Fibroblast of skin of back (primary cell): ENCODE measurements at regions not wholly inside any gene's neighbourhood (a gene's known extent, or its start where the extent isn't known, plus 50 kb on each side); places are given as distances from the start of the nearest gene placed in this dataset.

Experiments used
- DNase-seq: peaks from one replicate; pipeline ENCODE4 v3.0.0-alpha.2; 2013

DNA sequence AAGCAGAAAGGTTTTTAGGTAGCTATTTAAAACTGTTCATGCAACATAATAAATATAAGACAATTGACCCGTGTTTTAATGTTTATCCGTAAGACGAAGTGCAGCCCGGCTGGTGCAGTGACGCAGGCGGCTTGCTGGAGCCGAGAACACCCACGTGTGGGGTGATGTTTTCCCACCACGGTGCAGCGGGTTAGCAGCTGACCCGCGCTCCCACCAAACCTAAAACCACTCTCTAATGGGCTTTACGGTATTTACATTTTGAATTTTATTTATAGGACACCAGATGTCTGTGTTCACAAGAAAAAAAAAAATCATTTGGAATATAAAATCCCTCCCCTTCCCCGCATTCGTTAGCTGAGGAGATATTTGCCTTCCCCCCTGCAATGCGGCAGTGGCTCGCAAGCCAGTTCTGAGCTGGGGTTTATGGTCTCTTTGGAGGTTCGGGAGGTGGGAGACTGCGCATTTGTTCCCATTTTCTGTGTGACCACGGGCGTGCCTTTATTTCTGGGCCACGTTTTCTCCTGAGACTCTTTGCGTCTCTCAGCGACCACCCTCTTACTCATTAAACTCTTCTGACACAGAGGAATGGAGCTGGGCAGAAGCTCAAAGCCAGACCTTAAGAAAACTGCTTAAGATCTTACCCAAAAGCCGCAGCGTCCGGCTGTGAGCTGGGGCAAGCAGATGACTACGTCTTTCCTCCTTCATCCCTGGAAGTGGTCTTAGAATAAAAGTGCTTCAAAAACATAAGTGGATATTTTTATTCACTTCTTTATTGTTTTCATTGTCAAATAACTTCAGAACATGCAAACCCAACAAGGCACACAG is 301.1 kb downstream of the IRF8 start:
- no peak for DNase-seq

DNA sequence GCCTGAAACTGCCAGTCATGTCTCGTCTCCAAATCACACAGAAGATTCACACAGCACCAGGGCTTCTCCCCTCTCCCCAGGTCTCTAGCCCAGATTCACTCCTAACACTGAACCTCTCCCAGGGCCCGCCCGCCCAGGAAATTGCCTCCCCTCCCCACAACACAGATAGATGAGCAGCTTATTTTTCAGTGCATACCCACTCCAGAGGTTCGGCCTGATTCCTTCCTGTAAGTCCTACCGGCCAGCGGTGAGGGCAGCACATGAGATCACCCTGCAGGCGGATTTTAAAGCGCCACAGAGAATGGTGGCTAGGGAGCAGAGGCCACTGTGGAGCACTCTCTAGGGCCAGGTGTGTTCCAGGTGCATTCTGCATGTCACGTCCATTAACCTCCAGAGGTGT is 301.8 kb downstream of the IRF8 start:
- DNase-seq: no peak

DNA sequence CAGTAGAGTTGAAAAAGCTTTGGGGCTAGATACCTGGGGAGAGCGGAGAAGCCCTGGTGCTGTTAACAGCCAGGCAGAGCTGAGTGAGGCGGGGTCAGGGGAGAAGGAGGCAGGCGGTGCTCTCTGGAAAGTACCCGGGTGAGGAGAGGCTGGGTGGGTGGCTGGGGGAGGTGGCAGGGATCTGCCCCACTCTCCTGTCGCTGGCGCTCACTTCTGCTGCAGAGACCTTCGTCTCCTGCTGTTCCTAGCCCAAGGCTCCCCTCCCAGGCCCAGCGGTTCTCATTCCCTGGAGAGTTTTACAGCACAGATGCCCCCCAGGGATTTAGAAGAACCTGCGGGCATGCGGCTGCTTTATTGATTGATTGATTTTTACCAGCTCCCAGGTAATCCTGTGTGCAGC is 302.8 kb downstream of the IRF8 start:
- DNase-seq: no peak

DNA sequence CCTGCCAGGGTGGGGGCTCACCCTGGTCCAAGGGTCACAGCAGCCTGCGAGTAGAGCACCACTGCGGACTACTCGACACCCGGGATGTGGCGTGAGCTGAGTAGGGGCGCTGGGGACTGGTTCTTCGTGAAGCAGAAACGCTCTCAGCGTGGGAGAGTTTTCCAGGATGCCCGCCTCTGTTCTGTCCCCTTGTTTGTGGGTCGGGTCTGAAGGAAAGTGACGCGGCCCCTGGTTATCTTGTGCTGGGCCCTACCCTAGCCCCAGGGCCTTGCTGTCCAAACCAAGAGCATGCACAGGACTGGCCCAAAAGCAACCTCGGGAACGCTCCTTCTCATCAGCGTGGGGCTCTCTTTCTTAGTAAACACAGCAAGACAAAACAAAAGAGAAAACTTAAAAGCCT is 303.3 kb downstream of the IRF8 start:
- no peak for DNase-seq

DNA sequence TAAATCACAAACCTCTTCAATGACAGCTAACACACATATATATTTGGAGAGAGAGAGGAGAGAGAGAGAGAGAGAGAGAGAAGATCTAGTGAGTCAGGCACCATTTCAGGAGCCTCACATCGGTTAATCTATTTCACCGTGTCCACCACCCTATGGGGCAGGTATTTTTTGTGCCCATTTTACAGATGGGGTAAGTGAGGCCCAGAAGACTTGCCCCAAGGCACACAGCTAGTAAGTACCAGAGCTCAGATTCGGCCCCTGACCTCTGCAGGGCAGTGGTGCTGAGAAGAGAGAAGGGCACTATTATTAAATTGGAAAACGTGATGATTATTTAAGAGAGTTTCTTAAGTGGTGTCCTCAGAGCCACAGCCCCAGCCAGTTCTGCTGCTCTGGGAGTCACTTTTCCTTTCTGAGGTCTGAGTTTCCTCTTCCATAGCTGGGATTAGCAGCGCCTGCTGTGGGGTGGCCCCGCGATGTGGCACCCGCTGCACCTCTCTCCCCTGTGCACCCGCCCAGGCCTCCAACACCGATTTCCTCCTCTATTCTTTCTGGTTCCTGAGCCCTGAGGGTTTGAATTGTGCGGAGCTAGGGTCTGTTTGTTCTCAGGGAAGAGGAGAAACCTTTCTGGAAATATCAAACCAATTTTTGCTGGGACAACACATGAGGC is 303.9 kb downstream of the IRF8 start:
- DNase-seq: no peak

DNA sequence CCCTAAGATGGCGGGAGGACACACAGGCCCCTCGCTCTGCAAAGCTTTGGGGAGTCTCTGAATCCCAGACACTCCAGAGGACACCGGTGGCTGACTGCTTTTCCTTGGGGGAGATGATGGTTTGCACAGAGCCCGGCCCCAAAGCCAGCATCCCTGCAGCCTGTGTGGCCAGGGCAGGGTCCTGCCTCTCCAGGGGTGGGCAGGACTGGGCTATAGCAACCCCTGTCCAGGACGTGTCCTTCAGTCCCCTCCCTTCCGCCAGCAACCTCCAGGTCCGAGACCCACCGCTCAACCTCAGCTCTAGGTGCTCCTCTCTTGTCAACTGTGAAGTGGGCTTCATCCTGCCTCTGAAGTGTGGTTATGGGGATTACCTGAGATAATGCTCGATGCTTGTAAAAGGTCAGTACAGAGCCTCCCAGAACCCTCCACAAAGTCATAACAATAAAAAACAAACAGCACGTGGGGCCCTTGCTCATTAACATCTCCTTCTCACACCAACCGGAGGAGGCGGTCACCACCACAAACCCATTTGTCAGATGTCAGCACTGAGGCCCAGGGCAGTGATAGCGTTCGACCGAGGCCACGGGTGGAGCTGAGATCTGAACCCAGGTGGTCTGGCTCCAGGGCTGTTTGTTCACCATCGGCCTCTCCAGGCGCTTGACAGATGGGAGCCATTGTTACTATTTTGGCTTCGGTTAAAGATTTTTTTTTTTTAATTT is 304.8 kb downstream of the IRF8 start:
- DNase-seq: no peak

DNA sequence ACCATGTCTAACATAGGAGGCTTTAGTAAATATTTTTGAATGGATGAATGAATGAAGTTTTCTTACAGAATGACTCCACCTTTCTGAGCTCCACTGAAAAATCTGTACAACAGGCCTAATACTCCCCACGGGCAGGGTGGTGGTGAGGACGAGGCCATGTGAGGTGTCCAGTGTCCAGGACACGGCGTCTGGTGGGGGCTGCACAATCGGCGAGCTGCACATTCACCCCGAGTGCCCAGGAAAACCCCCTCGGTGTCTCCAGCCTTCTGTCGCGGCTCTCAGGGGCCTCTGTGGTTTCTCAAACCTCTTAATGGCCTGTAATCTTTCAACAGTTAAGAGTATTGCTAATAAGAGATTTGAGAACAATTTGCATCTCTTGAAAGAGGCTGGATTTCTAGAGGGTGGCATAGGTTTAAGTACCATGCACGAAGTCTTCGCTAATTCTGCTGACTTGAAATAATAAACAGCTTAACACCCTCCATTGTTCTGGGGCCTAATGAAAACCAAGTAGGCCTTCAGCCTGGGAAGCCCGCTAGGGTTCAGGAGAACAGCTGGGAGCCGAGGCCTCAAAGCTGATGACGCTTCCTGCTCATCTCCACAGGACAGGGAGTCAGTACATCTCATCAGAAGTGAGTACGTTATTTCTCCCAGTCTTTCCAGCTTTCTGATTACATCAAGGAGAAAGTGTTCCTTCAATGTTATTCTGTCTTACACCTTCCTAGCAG is 304.6 kb upstream of the FOXF1 start:
- DNase-seq: no peak

DNA sequence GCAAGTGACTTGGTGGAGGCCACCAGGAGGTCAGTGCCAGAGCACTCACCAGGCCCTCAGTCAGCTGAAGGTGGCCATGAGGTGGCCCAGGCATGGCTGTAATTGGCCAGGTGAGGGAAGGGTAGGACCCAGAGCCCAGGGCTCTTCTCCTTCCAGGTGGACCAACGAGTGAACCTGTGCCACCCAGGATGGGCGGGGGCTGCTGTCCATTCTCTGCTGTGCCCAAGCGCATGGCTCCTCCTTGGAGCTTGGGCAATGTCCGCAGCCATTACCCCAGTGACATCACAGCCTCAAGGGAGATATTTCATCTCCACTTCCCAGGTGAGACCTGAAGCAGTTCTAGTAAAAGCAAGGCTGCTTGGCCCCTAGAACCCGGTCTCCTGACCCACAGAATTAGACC is 303.0 kb upstream of the FOXF1 start:
- no peak for DNase-seq

DNA sequence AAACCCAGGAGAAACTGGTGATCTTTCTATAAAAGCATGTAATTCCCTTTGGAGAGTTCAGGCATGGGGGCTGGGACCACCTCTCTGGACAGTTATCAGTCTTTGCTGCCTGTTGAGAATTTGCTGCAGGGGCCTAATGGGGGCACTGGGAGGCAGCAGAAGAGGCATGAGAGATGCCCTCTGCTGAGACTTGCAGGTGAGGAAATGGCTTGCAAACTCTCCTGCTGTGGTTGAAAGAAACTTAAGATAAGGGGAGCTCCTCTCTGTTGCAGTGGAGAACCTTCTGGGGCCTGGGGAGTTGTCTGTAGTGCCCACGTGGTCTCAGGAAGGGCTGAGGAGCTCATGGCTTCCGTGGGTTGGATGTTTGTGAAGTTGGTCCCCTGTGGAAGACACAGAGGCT is 301.1 kb upstream of the FOXF1 start:
- DNase-seq: no peak

DNA sequence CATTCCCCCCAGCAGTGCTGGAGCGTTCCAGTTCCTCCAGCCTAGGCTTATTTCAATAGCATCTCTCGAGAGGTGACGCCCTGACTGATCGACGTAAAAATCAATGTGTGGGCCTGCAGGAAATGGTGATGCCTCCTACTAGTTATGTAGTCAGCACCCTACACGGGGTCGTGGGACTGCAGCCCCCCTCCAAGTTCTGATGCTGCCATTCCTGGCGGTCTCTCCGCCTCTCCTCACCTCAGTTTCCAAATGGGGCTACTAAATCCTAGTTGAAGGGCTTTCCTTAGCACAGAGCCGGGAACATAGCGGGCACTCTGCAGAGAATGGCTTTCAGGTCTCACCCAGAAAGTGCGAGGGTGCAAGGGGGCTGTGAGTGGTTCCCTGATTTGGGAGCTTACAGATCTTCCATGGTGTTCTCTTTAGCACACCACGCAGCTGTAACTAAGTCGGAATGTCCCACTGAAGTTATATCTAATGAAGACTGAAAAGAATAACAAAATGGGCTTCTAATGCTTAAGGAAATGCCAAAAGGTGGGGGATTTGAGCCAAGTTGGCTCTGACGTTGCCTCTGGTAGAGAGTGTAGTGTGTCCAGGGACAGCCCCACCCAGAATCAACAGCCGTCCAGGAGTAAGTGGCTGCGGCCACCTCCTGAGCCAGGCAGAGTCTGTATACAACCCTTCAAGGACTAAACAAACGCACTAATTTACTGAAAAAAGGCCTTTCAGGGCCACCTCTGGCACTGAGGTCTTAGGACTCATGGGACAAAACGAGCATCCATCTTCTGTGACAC is 299.7 kb upstream of the FOXF1 start:
- no peak for DNase-seq

DNA sequence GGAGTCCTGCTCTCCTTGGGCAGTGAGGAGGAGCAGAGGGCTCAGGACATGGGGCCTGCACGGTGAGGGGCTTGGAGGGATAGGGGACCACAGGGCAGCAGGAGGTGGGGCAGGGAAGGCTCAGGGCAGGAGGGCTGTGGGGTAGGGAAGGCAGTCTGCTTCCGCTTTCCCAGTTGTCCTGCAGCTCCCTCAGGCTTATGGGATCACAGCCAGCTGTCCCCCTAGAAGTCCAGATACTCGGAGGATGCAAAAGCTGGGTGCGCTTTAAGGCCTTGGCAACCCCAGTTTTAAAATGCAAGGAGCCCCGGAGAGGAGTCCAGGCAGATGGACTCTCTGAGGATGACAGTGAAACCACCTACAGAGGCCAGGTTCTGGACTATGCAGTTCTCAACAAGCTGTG is 299.1 kb upstream of the FOXF1 start:
- no peak for DNase-seq

DNA sequence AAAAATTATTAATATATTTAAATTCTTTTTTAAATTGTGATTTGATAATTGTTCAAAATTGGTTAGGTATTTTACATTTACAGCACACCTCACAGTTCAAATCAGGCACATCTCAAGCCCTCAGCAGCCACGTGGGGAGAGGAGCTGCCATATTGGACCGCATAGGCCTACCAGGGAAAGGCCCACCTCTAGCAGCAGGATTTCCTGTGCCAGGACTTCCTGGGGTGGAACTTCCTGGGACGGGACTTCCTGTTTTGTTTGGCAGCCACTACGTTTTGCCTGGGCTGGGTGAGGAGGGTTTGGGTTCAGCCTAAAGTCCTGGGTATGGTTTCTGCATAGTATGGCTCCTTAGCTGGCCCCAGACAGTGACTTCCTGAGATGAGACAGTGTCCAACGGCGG is 298.5 kb upstream of the FOXF1 start:
- no peak for DNase-seq

DNA sequence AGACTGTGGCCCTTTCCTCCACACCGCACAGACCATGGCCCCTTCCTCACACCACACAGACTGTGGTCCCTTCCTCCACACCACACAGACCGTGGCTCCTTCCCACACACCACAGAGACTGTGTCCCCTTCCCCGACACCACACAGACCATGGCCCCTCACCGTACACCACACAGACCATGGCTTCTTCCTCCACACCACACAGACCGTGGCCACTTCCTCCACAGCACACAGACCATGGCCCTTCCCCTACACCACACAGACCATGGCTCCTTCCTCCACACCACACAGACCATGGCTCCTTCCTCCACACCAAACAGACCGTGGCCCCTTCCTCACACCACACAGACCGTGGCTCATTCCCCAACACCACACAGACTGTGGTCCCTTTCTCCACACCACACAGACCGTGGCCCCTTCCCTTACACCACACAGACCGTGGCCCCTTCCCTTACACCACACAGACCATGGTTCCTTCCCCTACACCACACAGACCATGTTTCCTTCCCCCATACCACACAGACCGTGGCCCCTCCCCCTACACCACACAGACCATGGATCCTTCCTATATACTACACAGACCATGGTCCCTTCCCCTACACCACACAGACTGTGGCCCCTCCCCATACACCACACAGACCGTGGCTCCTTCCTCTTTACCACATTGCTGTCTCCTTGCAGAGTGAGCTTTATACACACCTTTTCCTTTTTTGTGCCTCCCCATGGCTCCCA is 297.5 kb upstream of the FOXF1 start:
- no peak for DNase-seq

DNA sequence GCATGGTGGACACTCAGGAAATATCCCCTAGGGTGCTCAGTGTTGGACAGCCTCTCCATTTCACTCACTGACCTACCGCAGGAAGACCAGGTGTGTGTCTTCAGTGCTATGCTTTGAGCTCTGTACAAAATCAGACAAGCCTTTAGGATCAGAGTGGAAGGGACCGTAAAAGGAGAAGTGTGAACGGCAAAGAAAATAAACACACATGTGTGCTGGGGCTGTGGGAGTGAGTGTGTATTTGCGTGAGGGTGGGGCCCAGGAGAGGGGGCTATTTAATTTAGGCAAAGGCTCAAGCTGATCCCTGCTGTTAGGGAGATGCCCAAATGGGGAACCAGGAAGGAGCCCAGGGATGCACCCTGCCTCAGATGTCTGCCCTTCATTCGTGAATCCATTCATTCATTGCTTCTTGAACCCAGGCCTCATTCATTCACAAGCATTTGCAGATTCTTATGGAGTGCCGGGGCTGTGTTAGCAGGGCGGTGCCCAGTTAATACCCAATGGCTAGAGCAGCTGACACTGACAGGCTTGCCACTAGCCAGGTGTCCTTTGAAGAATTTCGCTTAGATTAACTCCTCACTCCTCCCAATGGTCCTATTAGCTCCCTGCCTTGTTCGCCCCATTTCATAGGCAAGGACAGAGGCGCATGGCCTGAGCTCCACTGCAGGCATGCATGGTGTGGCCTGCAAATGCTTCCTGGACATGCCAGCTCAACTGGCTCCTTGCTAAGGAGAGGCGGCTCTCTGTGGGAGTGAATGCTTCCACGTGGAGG is 296.7 kb upstream of the FOXF1 start:
- no peak for DNase-seq

DNA sequence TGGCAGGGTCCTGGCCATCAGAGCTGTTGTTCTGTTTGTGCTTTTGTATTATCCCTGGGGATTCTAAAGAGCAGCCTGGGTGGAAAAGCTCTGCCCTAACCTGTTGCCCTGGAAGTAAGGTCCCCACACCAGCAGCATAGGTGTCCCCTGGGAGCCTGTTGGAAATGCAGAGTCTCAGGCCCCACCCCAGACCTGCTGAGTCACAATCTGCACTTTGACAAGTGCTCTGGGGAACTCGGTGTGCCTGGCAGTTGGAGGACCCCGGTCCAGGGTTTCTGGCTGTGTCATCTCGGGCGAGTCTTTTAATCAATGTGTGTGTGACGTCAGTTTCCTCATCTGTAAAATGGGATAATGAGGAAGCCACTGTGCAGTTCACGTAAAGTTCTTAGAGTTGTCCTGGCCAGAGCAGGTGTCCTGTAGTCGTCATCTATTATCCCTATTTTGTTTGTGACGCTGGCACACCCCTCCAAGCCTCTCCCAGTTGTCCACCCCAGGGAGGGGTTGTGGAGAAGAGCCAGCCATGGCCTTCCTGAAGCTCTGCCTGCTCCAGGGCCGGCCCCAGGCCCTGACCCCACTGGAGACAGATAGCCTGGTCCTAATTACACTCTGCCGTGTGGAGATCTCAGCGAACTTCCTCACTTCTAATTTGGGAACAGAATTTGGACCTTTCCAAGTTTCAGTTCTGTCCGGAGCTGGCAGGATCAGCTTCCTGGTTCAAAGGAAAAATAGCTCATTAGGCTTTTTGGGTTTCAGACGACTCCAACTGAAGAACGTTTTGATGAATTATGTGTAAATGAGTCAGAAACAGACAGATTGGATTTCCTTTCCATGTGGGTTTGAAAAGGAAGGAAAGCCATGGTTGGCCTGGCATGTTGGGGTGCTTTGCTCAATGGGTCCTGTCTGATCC is 295.7 kb upstream of the FOXF1 start:
- DNase-seq: no peak

DNA sequence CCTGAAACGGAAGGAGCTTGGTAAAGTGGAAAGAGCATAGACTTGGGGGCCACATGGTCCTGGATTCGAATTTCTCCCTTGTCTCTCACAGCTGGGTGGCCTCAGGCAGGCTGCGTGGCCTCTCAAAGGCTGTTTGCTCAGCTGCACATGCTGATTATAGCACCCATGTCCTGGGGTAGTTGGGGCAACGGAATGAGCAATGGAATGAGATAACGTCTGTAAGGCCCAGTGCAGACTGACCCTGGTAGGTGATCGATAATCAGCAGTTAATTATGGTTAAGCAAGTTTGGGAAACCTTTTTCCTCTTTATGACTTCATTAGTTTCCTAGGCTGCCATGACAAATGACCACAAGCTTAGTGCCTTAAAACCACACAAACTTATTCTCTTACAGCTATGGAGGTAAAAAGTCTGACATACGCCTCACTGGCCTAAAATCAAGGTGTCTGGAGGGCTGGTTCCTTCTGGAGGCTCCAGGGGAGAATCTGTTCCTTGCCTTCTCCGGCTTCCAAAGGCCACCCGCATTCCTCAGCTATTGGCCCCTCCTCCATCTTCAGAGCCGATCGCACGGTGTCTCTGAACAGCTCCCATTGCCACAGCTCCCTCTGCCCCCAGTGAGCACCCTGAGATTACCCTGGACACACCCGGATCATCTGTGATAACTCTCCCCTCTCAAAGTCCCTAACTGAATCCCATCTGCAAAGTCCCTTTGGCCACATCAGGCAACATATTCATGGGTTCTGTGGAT is 294.9 kb upstream of the FOXF1 start:
- DNase-seq: no peak

DNA sequence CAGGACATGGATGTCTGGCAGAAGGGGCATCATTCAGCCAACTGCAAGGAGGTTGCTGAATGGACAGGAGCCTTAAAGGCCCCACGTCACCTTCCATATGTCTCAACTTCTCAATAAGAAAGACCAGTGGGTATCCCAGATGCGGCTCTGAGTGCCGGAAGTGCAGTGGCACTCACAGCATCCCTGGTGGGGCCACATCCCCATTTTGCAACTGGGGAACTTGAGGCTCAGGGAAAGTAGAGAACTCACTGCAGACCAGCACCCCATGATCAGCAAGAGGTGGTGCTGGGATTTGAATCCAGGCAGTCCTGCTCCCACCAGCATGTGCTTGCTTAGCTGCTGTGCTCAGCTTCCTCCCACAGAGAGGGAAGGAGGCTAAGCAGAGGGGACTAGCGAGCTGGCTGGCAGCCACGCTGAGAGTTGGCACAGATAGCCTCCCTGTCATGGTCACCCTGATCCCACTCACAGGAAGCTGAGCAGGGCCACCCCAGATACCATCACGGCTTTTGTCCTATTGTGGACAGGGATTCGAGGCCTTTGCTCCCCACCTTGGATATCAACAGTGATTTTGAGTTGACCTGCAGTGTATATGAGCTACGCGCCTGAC is 294.2 kb upstream of the FOXF1 start:
- no peak for DNase-seq

DNA sequence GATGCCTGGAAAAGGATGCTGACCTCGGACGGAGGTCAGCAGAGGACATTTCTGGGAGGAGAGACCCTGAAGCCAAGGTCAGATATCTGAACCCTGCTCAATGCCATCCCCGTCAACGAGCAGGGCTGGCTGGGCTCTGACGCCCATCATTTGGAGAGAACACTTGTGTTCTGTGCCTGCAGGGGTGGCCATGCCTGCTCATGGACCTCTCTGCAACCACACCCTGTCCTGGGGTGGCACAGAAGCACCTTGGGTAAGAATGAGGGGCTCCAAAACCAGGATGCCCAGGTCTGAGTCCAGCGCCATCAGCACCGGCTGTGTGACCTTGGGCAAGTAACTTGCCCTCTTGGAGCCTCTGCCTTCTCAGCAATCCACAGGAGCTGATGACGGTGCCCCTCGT is 293.7 kb upstream of the FOXF1 start:
- no peak for DNase-seq
